Smooth muscle cell (in vitro differentiated cells): ENCODE measurements at regions not wholly inside any gene's neighbourhood (a gene's known extent, or its start where the extent isn't known, plus 50 kb on each side); places are given as distances from the start of the nearest gene placed in this dataset.

Source experiments
- DNase-seq: peaks from one replicate; lab custom pipeline; 2025; ENCODE audit not compliant: unreplicated experiment; lab: John Stamatoyannopoulos, UW
- H2AFZ ChIP-seq: fragments of 200-600 bp; sonication (generic); 2 replicates; pipeline ENCODE4 v1.6.0; 2016; ENCODE audit warnings: antibody characterized with exemption, low read depth, mild to moderate bottlenecking
- H3F3A ChIP-seq: fragments of 200-600 bp; sonication (generic); 2 replicates; pipeline ENCODE4 v1.6.0; 2017; ENCODE audit warnings: antibody characterized with exemption, low read depth
- H3K27ac ChIP-seq: fragments of 200-600 bp; sonication (generic); 2 replicates; pipeline ENCODE4 v1.5.1; 2016; ENCODE audit warnings: low read depth, mild to moderate bottlenecking
- H3K27me3 ChIP-seq: fragments of 200-600 bp; sonication (generic); 2 replicates; pipeline ENCODE4 v1.6.1; 2016; ENCODE audit warnings: low read depth, mild to moderate bottlenecking
- H3K36me3 ChIP-seq: fragments of 200-600 bp; sonication (generic); 2 replicates; pipeline ENCODE4 v1.5.1; 2016; ENCODE audit warnings: low read depth
- H3K4me1 ChIP-seq: fragments of 200-600 bp; sonication (generic); 2 replicates; pipeline ENCODE4 v1.5.1; 2016; ENCODE audit warnings: low read depth
- H3K4me2 ChIP-seq: fragments of 200-600 bp; sonication (generic); 2 replicates; pipeline ENCODE4 v1.6.0; 2016; ENCODE audit warnings: mild to moderate bottlenecking
- H3K4me3 ChIP-seq: fragments of 200-600 bp; sonication (generic); 2 replicates; pipeline ENCODE4 v1.5.1; 2016; ENCODE audit warnings: mild to moderate bottlenecking
- H3K79me2 ChIP-seq: fragments of 200-600 bp; sonication (generic); 2 replicates; pipeline ENCODE4 v1.6.0; 2016; ENCODE audit warnings: low read depth, mild to moderate bottlenecking
- H3K9ac ChIP-seq: fragments of 200-600 bp; sonication (generic); 2 replicates; pipeline ENCODE4 v1.6.0; 2016; ENCODE audit warnings: low read depth
- H3K9me3 ChIP-seq: fragments of 200-600 bp; sonication (generic); replicated peaks from 2 replicates; pipeline ENCODE4 v1.5.1; 2016; ENCODE audit warnings: low read depth
- H4K20me1 ChIP-seq: fragments of 200-600 bp; sonication (generic); 2 replicates; pipeline ENCODE4 v1.6.0; 2016; ENCODE audit warnings: low read depth
- CTCF ChIP-seq: fragments of 200-600 bp; sonication (generic); IDR thresholded peaks from 2 replicates; pipeline ENCODE4 v1.5.1; 2017; ENCODE audit warnings: borderline replicate concordance, mild to moderate bottlenecking, antibody characterized with exemption; ENCODE audit not compliant: insufficient read depth, poor library complexity, severe bottlenecking
- WGBS: methylation state at CpG from one replicate; pipeline ENCODE4 v1.1.7; 2016; ENCODE audit warnings: low lambda C conversion rate; 5-methylcytosine and 5-hydroxymethylcytosine counted together

DNA sequence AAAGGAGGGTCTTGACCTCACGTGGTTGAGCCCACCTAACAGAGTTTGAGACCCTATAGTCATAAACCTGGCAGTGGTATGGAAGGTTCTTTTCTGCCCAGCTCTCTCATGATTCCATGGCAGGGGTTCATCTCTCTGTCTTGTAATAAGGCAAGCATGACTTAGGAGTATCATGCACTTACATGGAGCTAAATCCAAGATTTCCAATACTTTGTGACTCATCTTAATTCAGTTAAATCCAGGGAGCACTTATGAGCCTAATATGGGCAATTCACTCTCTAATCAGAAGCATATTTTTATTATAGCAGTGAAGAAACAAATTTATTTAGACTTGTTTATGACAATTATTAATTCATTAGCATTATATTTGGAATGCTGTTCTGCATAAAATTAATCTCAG is 131.8 kb upstream of the CPSF6 start:
- H3K79me2 ChIP-seq = no peaks in the 10 kb centered on the region
- H3K27ac ChIP-seq = no peak overlapping the region
- DNase-seq = no peak
- no peaks in the 10 kb centered on the region for H3K4me1 ChIP-seq
- no peaks in the 10 kb centered on the region for H3K27me3 ChIP-seq
- no peak overlapping the region for H2AFZ ChIP-seq
- 93% methylated on average over 1 of the region's 1 CpG for WGBS
- no peaks in the 10 kb centered on the region for H3F3A ChIP-seq
- no peaks in the 10 kb centered on the region for H3K9me3 ChIP-seq
- H3K4me3 ChIP-seq = no peak overlapping the region
- no peaks in the 10 kb centered on the region for H3K36me3 ChIP-seq
- H4K20me1 ChIP-seq = no peaks in the 10 kb centered on the region
- no peak overlapping the region for H3K4me2 ChIP-seq
- H3K9ac ChIP-seq = no peak overlapping the region
- TF ChIP-seq CTCF = no peak

DNA sequence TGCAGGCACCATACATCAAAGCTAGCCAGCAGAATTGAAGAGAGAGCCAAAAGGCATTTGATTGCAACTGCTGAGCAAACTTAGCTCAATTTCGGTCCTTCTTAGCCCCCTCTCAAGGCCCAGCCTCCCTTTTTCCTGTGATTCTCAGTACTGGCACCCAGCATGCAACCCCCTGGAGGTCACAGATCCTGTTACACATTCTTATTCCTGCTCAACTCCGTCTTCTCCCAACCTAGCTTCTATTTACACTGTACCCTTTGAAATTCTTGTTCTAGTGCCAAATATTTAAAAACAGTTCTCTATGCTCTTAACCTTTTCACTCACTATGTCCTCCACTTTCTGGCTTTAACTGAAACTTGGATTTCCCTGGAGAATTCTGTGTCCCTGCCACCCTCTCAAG is 131.3 kb upstream of the CPSF6 start:
- WGBS = 65% methylated on average over 2 of the region's 2 CpGs
- H2AFZ ChIP-seq = no peak overlapping the region
- no peak for DNase-seq

DNA sequence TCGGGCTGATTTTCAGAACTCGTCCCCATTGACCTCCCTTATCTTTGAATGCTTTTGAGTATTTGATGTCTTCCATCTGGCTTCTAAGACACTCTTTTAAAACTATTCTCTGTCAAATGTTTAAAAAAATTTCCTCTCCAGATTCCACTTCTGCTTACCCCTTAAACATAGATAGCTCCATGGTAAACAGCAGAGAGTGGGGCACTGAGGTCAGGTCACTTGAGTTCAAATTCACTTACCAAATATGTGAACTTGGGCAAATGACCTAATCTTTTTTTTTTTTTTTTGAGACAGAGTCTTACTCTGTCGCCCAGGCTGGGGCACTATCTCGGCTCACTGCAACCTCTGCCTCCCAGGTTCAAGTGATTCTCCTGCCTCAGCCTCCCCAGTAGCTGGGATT is 126.8 kb upstream of the CPSF6 start:
- Histone ChIP-seq H3K9ac (no peak overlapping the region), H3K27ac (no peak overlapping the region), H2AFZ (no peak overlapping the region), H4K20me1 (no peaks in the 10 kb centered on the region), H3K79me2 (no peaks in the 10 kb centered on the region), H3K4me1 (no peaks in the 10 kb centered on the region), H3F3A (no peaks in the 10 kb centered on the region), H3K4me2 (no peak overlapping the region), H3K9me3 (no peaks in the 10 kb centered on the region), H3K27me3 (no peaks in the 10 kb centered on the region), H3K36me3 (no peaks in the 10 kb centered on the region), H3K4me3 (no peak overlapping the region)
- 81% methylated on average over 4 of the region's 4 CpGs for WGBS
- DNase-seq = no peak
- no peak for TF ChIP-seq CTCF

More for the DNA sequence above, 131.3 kb upstream of the CPSF6 start:
- Histone ChIP-seq H3K79me2 (no peaks in the 10 kb centered on the region), H4K20me1 (no peaks in the 10 kb centered on the region), H3K27ac (no peak overlapping the region), H3F3A (no peaks in the 10 kb centered on the region), H3K4me2 (no peak overlapping the region), H3K27me3 (no peaks in the 10 kb centered on the region), H3K9me3 (no peaks in the 10 kb centered on the region), H3K9ac (no peak overlapping the region), H3K4me1 (no peaks in the 10 kb centered on the region), H3K36me3 (no peaks in the 10 kb centered on the region), H3K4me3 (no peak overlapping the region)
- no peak for TF ChIP-seq CTCF

DNA sequence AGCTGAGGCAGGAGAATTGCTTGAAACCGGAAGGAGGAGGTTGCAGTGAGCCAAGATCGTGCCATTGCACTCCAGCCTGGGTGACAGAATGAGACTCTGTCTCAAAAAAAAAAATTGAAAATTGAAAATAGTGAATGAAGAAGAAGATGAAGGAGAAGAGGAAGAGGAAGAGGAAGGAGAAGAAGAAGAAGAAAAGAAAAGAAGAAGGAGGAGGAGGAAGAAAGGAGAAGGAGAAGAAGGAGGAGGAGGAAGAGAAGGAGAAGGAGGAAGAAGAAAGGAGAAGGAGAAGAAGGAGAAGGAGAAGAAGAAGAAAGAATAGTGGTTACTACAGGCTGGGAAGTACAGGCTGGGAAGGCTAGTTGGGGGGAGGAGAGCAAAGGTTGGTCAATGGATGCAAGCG is 124.3 kb upstream of the CPSF6 start:
- no peak overlapping the region for H3K27ac ChIP-seq
- no peaks in the 10 kb centered on the region for H4K20me1 ChIP-seq
- H3K9me3 ChIP-seq = no peaks in the 10 kb centered on the region

More for the DNA sequence above, 124.3 kb upstream of the CPSF6 start:
- Histone ChIP-seq H2AFZ (no peak overlapping the region), H3K36me3 (no peaks in the 10 kb centered on the region), H3K4me2 (no peak overlapping the region), H3K9ac (no peak overlapping the region), H3K4me3 (no peak overlapping the region), H3K27me3 (no peaks in the 10 kb centered on the region), H3F3A (no peaks in the 10 kb centered on the region), H3K4me1 (no peaks in the 10 kb centered on the region), H3K79me2 (no peaks in the 10 kb centered on the region)
- WGBS = 68% methylated on average over 3 of the region's 3 CpGs
- no peak for TF ChIP-seq CTCF
- DNase-seq = no peak
